CD4-positive, alpha-beta T cell treated with Interleukin-17A for 1 hour (primary cell): ENCODE measurements at regions not wholly inside any gene's neighbourhood (a gene's known extent, or its start where the extent isn't known, plus 50 kb on each side); places are given as distances from the start of the nearest gene placed in this dataset.

Experiments
- DNase-seq: peaks from one replicate; pipeline ENCODE4 v3.0.0-alpha.2; 2020

GRCh38 chr20:6173481-6173880 is 50.7 kb upstream of the FERMT1 start:
- no peak for DNase-seq
